ENCODE measurements at regions not wholly inside any gene's neighbourhood (a gene's known extent, or its start where the extent isn't known, plus 50 kb on each side); places are given as distances from the start of the nearest gene placed in this dataset.

DNA sequence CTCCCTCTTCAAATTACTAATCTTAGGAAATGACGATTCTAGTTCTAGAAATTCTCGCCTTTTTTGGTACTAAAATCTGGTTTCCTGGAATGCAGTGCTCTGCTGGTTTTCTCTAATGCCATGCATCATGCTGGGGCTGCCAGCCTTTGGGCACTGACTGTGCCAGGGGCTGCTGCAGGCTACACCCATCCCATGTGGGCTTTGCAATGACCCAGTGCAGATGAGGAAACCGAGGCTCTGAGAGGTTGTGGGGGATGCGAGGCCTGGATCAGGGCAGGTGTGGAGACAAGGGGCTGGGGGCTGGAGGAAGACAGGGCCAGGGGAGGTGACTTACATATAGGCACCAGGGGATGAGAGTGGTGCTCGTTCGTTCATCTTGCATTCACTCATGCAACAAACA is 95.3 kb downstream of the HMX1 start:
- TF ChIP-seq, protein P1, sequence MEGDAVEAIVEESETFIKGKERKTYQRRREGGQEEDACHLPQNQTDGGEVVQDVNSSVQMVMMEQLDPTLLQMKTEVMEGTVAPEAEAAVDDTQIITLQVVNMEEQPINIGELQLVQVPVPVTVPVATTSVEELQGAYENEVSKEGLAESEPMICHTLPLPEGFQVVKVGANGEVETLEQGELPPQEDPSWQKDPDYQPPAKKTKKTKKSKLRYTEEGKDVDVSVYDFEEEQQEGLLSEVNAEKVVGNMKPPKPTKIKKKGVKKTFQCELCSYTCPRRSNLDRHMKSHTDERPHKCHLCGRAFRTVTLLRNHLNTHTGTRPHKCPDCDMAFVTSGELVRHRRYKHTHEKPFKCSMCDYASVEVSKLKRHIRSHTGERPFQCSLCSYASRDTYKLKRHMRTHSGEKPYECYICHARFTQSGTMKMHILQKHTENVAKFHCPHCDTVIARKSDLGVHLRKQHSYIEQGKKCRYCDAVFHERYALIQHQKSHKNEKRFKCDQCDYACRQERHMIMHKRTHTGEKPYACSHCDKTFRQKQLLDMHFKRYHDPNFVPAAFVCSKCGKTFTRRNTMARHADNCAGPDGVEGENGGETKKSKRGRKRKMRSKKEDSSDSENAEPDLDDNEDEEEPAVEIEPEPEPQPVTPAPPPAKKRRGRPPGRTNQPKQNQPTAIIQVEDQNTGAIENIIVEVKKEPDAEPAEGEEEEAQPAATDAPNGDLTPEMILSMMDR (IDR thresholded peaks at IDR 0.05; ENCODE audit: control extremely low read depth, extremely low read depth, low read depth, missing control alignments): no peak
- DNase-seq (ENCODE audit: extremely low spot score): no peak
- ChIA-PET CTCF (no interaction called here), POLR2A (no interaction called here)

DNA sequence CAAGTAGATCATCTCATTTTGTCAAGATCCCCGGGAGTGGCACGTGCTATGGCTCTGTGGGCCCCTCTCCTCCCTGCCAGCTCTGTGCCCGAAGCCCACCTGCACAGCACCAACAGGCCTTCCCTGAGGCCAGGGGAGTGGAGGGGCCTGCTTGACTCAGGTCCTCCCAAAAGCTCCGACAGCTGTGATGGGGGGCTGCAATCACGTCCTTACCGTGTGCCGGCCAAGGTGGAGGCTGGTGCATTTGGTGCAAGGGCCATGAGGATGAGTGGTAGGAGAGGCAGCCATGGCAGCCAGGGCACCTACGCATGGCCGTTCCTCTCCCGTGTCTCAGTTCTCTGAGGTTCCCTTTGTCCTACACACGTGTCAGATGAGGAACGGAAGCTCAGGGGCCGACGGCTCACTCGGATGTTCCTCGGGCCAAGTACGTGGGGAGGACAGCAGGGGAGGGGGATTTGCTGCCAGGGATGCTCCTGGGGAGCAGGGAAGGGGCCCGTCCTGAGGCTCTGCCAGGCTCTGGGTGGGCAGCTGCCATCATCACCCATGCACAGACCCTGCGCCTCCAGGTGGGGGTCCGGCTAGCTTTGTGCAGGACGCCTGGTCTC is 95.8 kb downstream of the HMX1 start:
- ChIA-PET CTCF (no interaction called here), POLR2A (no interaction called here)
- DNase-seq (ENCODE audit: extremely low spot score): no peak
- TF ChIP-seq, protein P1 (IDR thresholded peaks at IDR 0.05; ENCODE audit: control extremely low read depth, extremely low read depth, low read depth, missing control alignments): no peak

DNA sequence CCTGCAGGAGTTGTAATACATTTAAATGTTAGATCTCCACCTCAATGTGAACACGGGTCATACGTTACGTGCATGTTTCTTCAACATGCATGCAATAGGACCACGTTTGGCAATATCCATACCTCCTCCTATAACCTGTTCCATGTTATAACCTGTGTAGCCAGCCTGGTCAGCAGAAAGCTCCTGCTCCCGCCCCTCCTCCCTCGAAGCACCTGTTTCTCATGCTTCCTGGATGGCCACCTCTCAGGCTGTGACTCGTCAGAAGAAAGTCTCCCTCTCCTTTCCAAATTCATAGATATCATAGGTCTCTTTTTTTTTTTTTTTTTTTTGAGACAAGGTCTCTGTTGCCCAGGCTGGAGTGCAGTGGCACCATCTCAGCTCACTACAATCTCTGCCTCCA is 96.5 kb downstream of the HMX1 start:
- POLR2A ChIA-PET: no interaction called here
- CTCF ChIA-PET: no interaction called here
- DNase-seq (ENCODE audit: extremely low spot score): no peak
- TF ChIP-seq, protein P1 (IDR thresholded peaks at IDR 0.05; ENCODE audit: control extremely low read depth, extremely low read depth, low read depth, missing control alignments): no peak

DNA sequence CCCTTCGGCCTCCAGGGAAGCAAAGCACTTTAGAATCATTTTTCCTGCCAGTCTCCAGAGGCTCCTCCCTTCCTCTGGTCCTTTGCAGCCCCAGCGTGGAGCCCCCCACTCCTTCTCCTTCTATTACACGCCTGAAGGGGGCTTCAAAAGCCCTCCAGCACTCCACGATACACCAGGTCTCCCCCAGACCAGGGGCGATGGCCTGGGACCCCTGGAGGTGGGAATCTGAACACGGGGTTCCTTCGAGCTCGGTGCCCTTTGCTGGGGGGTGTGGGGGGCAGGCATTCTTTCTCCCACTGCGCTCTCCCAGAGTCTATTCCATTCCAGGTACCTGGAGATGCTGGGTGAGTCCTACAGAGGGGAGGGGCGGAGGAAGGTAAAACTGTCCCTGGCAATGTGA is 97.6 kb downstream of the HMX1 start:
- ChIA-PET POLR2A (no interaction called here), CTCF (no interaction called here)
- DNase-seq (ENCODE audit: extremely low spot score): no peak
- TF ChIP-seq, protein P1 (IDR thresholded peaks at IDR 0.05; ENCODE audit: control extremely low read depth, extremely low read depth, low read depth, missing control alignments): no peak

DNA sequence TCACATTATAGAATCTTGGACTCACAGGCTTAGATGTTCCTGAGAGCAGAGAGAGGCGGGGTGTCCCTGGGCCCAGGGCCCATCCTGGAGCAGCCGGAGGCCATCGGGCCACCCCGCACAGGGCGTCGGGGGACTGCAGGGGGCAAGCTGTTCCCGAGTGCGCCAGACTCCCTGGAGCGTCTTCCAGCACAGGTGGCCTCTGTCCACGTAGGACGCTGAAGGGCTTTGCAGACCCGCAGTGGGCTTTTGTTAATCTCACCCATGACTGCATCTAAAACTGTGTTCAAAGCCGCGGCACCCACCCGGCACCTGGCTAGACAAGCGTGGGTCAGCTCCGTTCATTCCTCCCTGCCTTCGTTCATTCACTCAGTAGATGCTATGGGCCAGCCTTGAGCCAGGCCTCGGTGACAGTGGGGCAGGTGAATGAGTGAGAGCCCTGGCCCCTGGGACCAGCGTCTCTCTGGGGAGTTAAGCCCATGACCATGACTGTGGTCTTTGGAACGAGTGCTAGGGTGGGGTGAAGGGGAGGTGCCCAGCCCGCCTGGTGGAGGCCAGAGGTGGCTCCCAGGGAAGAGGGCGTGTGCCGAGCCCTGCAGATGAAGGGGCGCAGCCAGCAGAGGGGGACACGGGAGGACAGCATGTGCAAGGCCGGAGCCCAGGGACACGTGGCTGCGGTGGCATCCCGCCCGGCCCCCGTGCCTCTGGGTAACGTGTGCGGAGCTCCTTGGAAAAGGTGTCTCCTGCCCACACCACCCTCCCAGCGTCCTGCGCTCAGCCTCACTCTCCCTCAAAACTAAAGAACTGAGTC is 98.3 kb downstream of the HMX1 start:
- CTCF ChIA-PET: no interaction called here
- TF ChIP-seq, protein P1 (IDR thresholded peaks at IDR 0.05; ENCODE audit: control extremely low read depth, extremely low read depth, low read depth, missing control alignments): no peak
- no peak for DNase-seq (ENCODE audit: extremely low spot score)
- POLR2A ChIA-PET: no interaction called here

DNA sequence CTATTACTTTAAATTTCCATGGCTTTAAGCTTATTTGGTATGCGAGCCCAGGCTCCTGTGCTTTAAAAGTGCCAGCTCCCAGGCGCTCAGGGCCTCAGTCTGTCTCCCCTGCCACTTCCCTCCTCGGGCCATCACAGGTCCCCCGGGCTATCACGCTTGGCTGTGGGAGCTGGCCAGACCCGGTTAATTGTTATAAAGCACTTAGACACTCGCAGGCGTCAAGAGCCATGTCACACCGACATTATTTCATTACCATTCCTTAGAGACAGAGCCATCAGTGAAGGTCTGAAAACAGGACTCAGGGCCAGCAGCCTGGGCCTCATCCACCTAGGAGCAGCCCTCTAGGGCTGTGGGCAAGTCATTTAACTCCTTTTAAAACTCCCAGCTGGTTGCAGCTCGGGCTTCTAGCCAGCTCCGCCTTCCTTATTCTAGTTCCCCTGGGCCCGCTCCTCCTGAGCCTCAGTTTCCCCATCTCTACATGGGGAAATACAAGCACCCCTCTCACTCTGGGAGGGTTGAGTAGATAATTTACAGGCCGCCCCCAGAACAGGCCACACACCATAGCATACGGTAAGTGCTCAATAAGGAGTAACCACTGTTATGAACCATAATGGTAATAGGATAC is 99.0 kb downstream of the HMX1 start:
- CTCF ChIA-PET: no interaction called here
- POLR2A ChIA-PET: no interaction called here
- no peak for DNase-seq (ENCODE audit: extremely low spot score)
- TF ChIP-seq, protein P1 (IDR thresholded peaks at IDR 0.05; ENCODE audit: control extremely low read depth, extremely low read depth, low read depth, missing control alignments): no peak

Measured in GM10248 (cell line).